ENCODE measurements at regions not wholly inside any gene's neighbourhood (a gene's known extent, or its start where the extent isn't known, plus 50 kb on each side); places are given as distances from the start of the nearest gene placed in this dataset.

- no peak for TF ChIP-seq CTCF (IDR thresholded peaks at IDR 0.05; ENCODE audit: borderline replicate concordance, insufficient read depth, low read depth, low read length)
- H3K4me3 ChIP-seq (ENCODE audit: low read depth, low read length): no peak overlapping the region
These were observed 110.8 kb upstream of the FBXO11 start for GRCh38 chr2:48017136-48017535.

GRCh38 chr2:48018480-48018879, 112.2 kb upstream of the FBXO11 start:
- H3K4me3 ChIP-seq (ENCODE audit: low read depth, low read length): no peak overlapping the region
- no peak for TF ChIP-seq CTCF (IDR thresholded peaks at IDR 0.05; ENCODE audit: borderline replicate concordance, insufficient read depth, low read depth, low read length)

- no peak overlapping the region for H3K4me3 ChIP-seq (ENCODE audit: low read depth, low read length)
- TF ChIP-seq CTCF (IDR thresholded peaks at IDR 0.05; ENCODE audit: borderline replicate concordance, insufficient read depth, low read depth, low read length): no peak
These were observed 120.6 kb upstream of the FBXO11 start for GRCh38 chr2:48026865-48027264.

GRCh38 chr2:48032765-48033164, 126.5 kb upstream of the FBXO11 start:
- no peak overlapping the region for H3K4me3 ChIP-seq (ENCODE audit: low read depth, low read length)
- no peak for TF ChIP-seq CTCF (IDR thresholded peaks at IDR 0.05; ENCODE audit: borderline replicate concordance, insufficient read depth, low read depth, low read length)

GRCh38 chr2:48034295-48034694, 128.0 kb upstream of the FBXO11 start:
- no peak overlapping the region for H3K4me3 ChIP-seq (ENCODE audit: low read depth, low read length)
- TF ChIP-seq CTCF (IDR thresholded peaks at IDR 0.05; ENCODE audit: borderline replicate concordance, insufficient read depth, low read depth, low read length): no peak

GRCh38 chr2:48036312-48036711, 130.0 kb upstream of the FBXO11 start:
- TF ChIP-seq CTCF (IDR thresholded peaks at IDR 0.05; ENCODE audit: borderline replicate concordance, insufficient read depth, low read depth, low read length): no peak

GRCh38 chr2:48039209-48039990, 133.1 kb upstream of the FBXO11 start:
- no peak for TF ChIP-seq CTCF (IDR thresholded peaks at IDR 0.05; ENCODE audit: borderline replicate concordance, insufficient read depth, low read depth, low read length)

More at GRCh38 chr2:48036312-48036711, 130.0 kb upstream of the FBXO11 start:
- H3K4me3 ChIP-seq (ENCODE audit: low read depth, low read length): no peak overlapping the region

More at GRCh38 chr2:48039209-48039990, 133.1 kb upstream of the FBXO11 start:
- H3K4me3 ChIP-seq (ENCODE audit: low read depth, low read length): no peak overlapping the region
